ENCODE measurements at regions not wholly inside any gene's neighbourhood (a gene's known extent, or its start where the extent isn't known, plus 50 kb on each side); places are given as distances from the start of the nearest gene placed in this dataset.

GRCh38 chr15:93981706-93982105 lies 249.7 kb upstream of the MCTP2 start:
- DNase-seq: no peak
- no peak overlapping the region for H3K27ac Mint-ChIP-seq
- Histone ChIP-seq H3K36me3 (ENCODE audit: control insufficient read depth, insufficient read depth, low read length) (no peaks in the 10 kb centered on the region), H3K27me3 (ENCODE audit: control insufficient read depth, insufficient read depth, low read length, poor library complexity, severe bottlenecking) (peaks cover 9% of the 10 kb centered on the region), H3K4me1 (ENCODE audit: control insufficient read depth, insufficient read depth, low read length) (no peaks in the 10 kb centered on the region), H3K4me3 (ENCODE audit: low read length) (no peak overlapping the region), H3K9ac (ENCODE audit: extremely low read depth, low read length, poor library complexity, severe bottlenecking) (no peak overlapping the region), H3K27ac (ENCODE audit: low read depth, low read length) (peak overlapping the region; percentile 57), H3K9me3 (ENCODE audit: control insufficient read depth, low read length) (no peaks in the 10 kb centered on the region)
- no peaks in the 10 kb centered on the region for H3K9me3 Mint-ChIP-seq
- 86% methylated on average over 1 of the region's 1 CpG; no CpG with 5 or more reads in 1 of the 2 experiments for WGBS, 2 experiments (ENCODE audit: insufficient coverage in 1 of 2, insufficient read length in 1 of 2)
- TF ChIP-seq CTCF (conservative IDR thresholded peaks at IDR 0.05): no peak
- H3K27me3 Mint-ChIP-seq (ENCODE audit: insufficient read depth): peaks cover 2% of the 10 kb centered on the region
- H3K4me1 Mint-ChIP-seq: no peaks in the 10 kb centered on the region
- no peak overlapping the region for H3K4me3 Mint-ChIP-seq
- H3K36me3 Mint-ChIP-seq (ENCODE audit: low read depth): no peaks in the 10 kb centered on the region

GRCh38 chr15:93980261-93980911 lies 251.0 kb upstream of the MCTP2 start:
- Histone ChIP-seq H3K4me1 (ENCODE audit: control insufficient read depth, insufficient read depth, low read length) (no peaks in the 10 kb centered on the region), H3K27me3 (ENCODE audit: control insufficient read depth, insufficient read depth, low read length, poor library complexity, severe bottlenecking) (peaks cover 9% of the 10 kb centered on the region), H3K27ac (ENCODE audit: low read depth, low read length) (no peak overlapping the region), H3K36me3 (ENCODE audit: control insufficient read depth, insufficient read depth, low read length) (no peaks in the 10 kb centered on the region), H3K9me3 (ENCODE audit: control insufficient read depth, low read length) (no peaks in the 10 kb centered on the region), H3K9ac (ENCODE audit: extremely low read depth, low read length, poor library complexity, severe bottlenecking) (no peak overlapping the region), H3K4me3 (ENCODE audit: low read length) (no peak overlapping the region)
- no peaks in the 10 kb centered on the region for H3K9me3 Mint-ChIP-seq
- no peak overlapping the region for H3K27ac Mint-ChIP-seq
- H3K36me3 Mint-ChIP-seq (ENCODE audit: low read depth): no peaks in the 10 kb centered on the region
- no peak for TF ChIP-seq CTCF (conservative IDR thresholded peaks at IDR 0.05)
- H3K4me1 Mint-ChIP-seq: no peaks in the 10 kb centered on the region
- peaks cover 2% of the 10 kb centered on the region for H3K27me3 Mint-ChIP-seq (ENCODE audit: insufficient read depth)
- WGBS, 2 experiments (ENCODE audit: insufficient coverage in 1 of 2, insufficient read length in 1 of 2): 83 to 84% methylated on average over 1 to 2 of the region's 2 CpGs
- no peak overlapping the region for H3K4me3 Mint-ChIP-seq
- no peak for DNase-seq

- peak; percentile 74 for DNase-seq
- H3K9me3 Mint-ChIP-seq: no peaks in the 10 kb centered on the region
- Histone ChIP-seq H3K9ac (ENCODE audit: extremely low read depth, low read length, poor library complexity, severe bottlenecking) (no peak overlapping the region), H3K9me3 (ENCODE audit: control insufficient read depth, low read length) (no peaks in the 10 kb centered on the region), H3K27me3 (ENCODE audit: control insufficient read depth, insufficient read depth, low read length, poor library complexity, severe bottlenecking) (no peaks in the 10 kb centered on the region), H3K4me1 (ENCODE audit: control insufficient read depth, insufficient read depth, low read length) (no peaks in the 10 kb centered on the region), H3K36me3 (ENCODE audit: control insufficient read depth, insufficient read depth, low read length) (no peaks in the 10 kb centered on the region), H3K27ac (ENCODE audit: low read depth, low read length) (no peak overlapping the region), H3K4me3 (ENCODE audit: low read length) (no peak overlapping the region)
- no peak overlapping the region for H3K27ac Mint-ChIP-seq
- H3K4me3 Mint-ChIP-seq: no peak overlapping the region
- no peaks in the 10 kb centered on the region for H3K4me1 Mint-ChIP-seq
- H3K27me3 Mint-ChIP-seq (ENCODE audit: insufficient read depth): peaks cover 2% of the 10 kb centered on the region
- TF ChIP-seq CTCF (conservative IDR thresholded peaks at IDR 0.05): peak; percentile 86
- 36 to 61% methylated on average over 5 to 6 of the region's 6 CpGs for WGBS, 2 experiments (ENCODE audit: insufficient coverage in 1 of 2, insufficient read length in 1 of 2)
- no peaks in the 10 kb centered on the region for H3K36me3 Mint-ChIP-seq (ENCODE audit: low read depth)
Measured at GRCh38 chr15:93974804-93975481, 256.4 kb upstream of the MCTP2 start.

All from endodermal cell (in vitro differentiated cells).